ENCODE measurements at regions not wholly inside any gene's neighbourhood (a gene's known extent, or its start where the extent isn't known, plus 50 kb on each side); places are given as distances from the start of the nearest gene placed in this dataset.
"Not testable (repeated sequence)": the region's sequence is repeated elsewhere in the genome, so short reads cannot be mapped to it uniquely, and the experiment has no call there.

- no peaks in the 10 kb centered on the region for H3K27me3 Mint-ChIP-seq (ENCODE audit: low read depth)
- no peak for TF ChIP-seq CTCF (conservative IDR thresholded peaks at IDR 0.05)
- peaks cover 2% of the 10 kb centered on the region for H3K9me3 Mint-ChIP-seq
- no peak overlapping the region for H3K27ac Mint-ChIP-seq (ENCODE audit: unreplicated experiment)
- H3K36me3 Mint-ChIP-seq (ENCODE audit: low read depth), result no peaks in the 10 kb centered on the region
- no peak overlapping the region for H3K4me3 Mint-ChIP-seq
- peaks cover 14% of the 10 kb centered on the region for H3K4me1 Mint-ChIP-seq
- no peak for DNase-seq (ENCODE audit: low read depth, low spot score)
Measured at GRCh38 chr4:124163401-124163800, 549.1 kb downstream of the ANKRD50 start.

- H3K27me3 Mint-ChIP-seq (ENCODE audit: low read depth), result no peaks in the 10 kb centered on the region
- no peak overlapping the region for H3K4me3 Mint-ChIP-seq
- peaks cover 5% of the 10 kb centered on the region for H3K36me3 Mint-ChIP-seq (ENCODE audit: low read depth)
- TF ChIP-seq CTCF (conservative IDR thresholded peaks at IDR 0.05), result no peak
- H3K9me3 Mint-ChIP-seq, result peaks cover 11% of the 10 kb centered on the region
- no peak for DNase-seq (ENCODE audit: low read depth, low spot score)
- peaks cover 14% of the 10 kb centered on the region for H3K4me1 Mint-ChIP-seq
- no peak overlapping the region for H3K27ac Mint-ChIP-seq (ENCODE audit: unreplicated experiment)
Measured at GRCh38 chr4:124167602-124168001, 544.9 kb downstream of the ANKRD50 start.

GRCh38 chr4:124169524-124169923 lies 543.0 kb downstream of the ANKRD50 start:
- not testable (repeated sequence) for H3K4me3 Mint-ChIP-seq; DNase-seq (ENCODE audit: low read depth, low spot score); H3K27me3 Mint-ChIP-seq (ENCODE audit: low read depth); H3K36me3 Mint-ChIP-seq (ENCODE audit: low read depth); H3K27ac Mint-ChIP-seq (ENCODE audit: unreplicated experiment)
- peaks cover 14% of the 10 kb centered on the region for H3K9me3 Mint-ChIP-seq
- peaks cover 11% of the 10 kb centered on the region for H3K4me1 Mint-ChIP-seq

- TF ChIP-seq CTCF (conservative IDR thresholded peaks at IDR 0.05), result no peak
- H3K27me3 Mint-ChIP-seq (ENCODE audit: low read depth), result no peaks in the 10 kb centered on the region
- DNase-seq (ENCODE audit: low read depth, low spot score), result no peak
Measured at GRCh38 chr4:124173912-124174311, 538.6 kb downstream of the ANKRD50 start.

GRCh38 chr4:124177647-124178425 lies 534.7 kb downstream of the ANKRD50 start:
- Mint-ChIP-seq H3K27ac (ENCODE audit: unreplicated experiment) (no peak overlapping the region), H3K9me3 (peaks cover 13% of the 10 kb centered on the region), H3K4me1 (no peaks in the 10 kb centered on the region), H3K4me3 (no peak overlapping the region), H3K27me3 (ENCODE audit: low read depth) (no peaks in the 10 kb centered on the region), H3K36me3 (ENCODE audit: low read depth) (no peaks in the 10 kb centered on the region)
- no peak for TF ChIP-seq CTCF (conservative IDR thresholded peaks at IDR 0.05)
- DNase-seq (ENCODE audit: low read depth, low spot score), result no peak

More at GRCh38 chr4:124173912-124174311, 538.6 kb downstream of the ANKRD50 start:
- no peak overlapping the region for H3K4me3 Mint-ChIP-seq
- peaks cover 10% of the 10 kb centered on the region for H3K9me3 Mint-ChIP-seq
- H3K36me3 Mint-ChIP-seq (ENCODE audit: low read depth), result peaks cover 3% of the 10 kb centered on the region
- no peaks in the 10 kb centered on the region for H3K4me1 Mint-ChIP-seq
- no peak overlapping the region for H3K27ac Mint-ChIP-seq (ENCODE audit: unreplicated experiment)

GRCh38 chr4:124178449-124179021 lies 534.0 kb downstream of the ANKRD50 start:
- DNase-seq (ENCODE audit: low read depth, low spot score), result no peak
- Mint-ChIP-seq H3K4me1 (no peaks in the 10 kb centered on the region), H3K9me3 (peaks cover 10% of the 10 kb centered on the region), H3K27ac (ENCODE audit: unreplicated experiment) (no peak overlapping the region), H3K4me3 (no peak overlapping the region), H3K36me3 (ENCODE audit: low read depth) (no peaks in the 10 kb centered on the region), H3K27me3 (ENCODE audit: low read depth) (no peaks in the 10 kb centered on the region)
- TF ChIP-seq CTCF (conservative IDR thresholded peaks at IDR 0.05), result no peak
